Putamen (tissue), 1 donor: ENCODE measurements at regions not wholly inside any gene's neighbourhood (a gene's known extent, or its start where the extent isn't known, plus 50 kb on each side); places are given as distances from the start of the nearest gene placed in this dataset.
"Not testable (repeated sequence)": the region's sequence is repeated elsewhere in the genome, so short reads cannot be mapped to it uniquely, and the experiment has no call there.

Experiments
- DNase-seq: peaks from one replicate; pipeline ENCODE4 v3.0.0-alpha.2; 2016; ENCODE audit warnings: low spot score

- DNase-seq, result no peak
Measured at GRCh38 chr3:66552846-66553245, 52.0 kb upstream of the LRIG1 start.

- DNase-seq, result no peak
Measured at GRCh38 chr3:66553441-66554113, 52.8 kb upstream of the LRIG1 start.

DNA sequence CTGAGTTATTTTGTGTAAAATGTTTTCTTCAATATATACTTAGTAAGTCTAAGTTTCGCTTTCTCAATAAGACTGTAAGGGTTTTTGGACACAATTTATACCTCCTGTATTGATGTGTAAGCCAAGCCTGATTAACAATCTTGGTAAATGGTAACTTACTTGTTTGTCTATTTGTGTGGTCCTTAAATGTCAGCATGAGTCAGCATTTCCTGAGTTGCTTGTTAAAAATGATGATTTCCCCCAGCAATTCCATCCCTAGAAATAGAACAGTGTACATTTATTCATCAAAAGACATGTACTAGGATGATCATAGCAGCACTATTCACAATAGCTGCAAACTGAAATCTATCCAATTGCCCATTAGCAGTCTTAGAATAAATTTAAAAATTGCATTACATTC is 53.4 kb upstream of the LRIG1 start:
- DNase-seq, result no peak

- DNase-seq, result no peak
Measured at GRCh38 chr3:66555214-66555844, 54.5 kb upstream of the LRIG1 start.

DNA sequence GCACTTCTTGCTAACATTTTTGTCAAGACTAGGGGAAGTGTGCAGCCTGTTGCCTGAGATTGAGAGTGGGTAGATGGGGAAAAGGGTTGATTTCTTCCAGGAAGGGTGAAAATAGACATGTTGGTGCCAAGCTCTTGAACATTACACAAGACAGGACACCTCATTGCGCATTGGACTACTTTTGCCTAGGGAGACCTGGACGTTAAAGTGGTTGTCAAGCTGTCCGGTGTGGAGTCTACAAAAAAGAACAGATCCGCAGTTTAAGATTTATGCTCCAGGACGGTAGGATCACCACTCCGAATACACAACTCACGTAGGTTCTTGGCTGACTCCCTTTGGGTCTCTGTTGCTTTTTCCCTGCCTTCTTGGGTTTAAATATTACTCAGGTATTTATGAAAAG is 56.3 kb upstream of the LRIG1 start:
- no peak for DNase-seq

- not testable (repeated sequence) for DNase-seq
Measured at GRCh38 chr3:66559924-66560323, 59.1 kb upstream of the LRIG1 start.

GRCh38 chr3:66561367-66561766 is 60.5 kb upstream of the LRIG1 start:
- DNase-seq, result no peak

DNA sequence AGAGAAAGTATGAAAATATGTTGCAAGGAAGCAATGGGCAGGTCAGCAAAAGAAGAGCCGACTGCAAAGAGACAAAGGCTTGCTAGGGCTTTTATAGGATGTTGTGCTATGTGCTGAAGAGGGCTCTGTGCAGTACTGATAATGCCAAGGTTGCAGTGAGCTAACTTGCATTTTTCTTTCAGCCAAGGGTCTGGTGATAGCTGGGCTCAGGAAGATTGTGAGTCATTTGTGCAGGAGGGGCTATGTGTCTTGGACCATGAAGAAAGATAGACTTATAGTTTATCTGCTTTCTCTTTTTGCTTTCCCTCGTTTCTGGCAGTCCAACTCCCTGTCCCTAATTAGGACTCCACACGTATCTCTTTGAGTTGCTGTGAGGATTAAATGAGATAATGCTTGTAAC is 64.5 kb upstream of the LRIG1 start:
- DNase-seq, result no peak

- no peak for DNase-seq
Measured at GRCh38 chr3:66567077-66567476, 66.3 kb upstream of the LRIG1 start.

DNA sequence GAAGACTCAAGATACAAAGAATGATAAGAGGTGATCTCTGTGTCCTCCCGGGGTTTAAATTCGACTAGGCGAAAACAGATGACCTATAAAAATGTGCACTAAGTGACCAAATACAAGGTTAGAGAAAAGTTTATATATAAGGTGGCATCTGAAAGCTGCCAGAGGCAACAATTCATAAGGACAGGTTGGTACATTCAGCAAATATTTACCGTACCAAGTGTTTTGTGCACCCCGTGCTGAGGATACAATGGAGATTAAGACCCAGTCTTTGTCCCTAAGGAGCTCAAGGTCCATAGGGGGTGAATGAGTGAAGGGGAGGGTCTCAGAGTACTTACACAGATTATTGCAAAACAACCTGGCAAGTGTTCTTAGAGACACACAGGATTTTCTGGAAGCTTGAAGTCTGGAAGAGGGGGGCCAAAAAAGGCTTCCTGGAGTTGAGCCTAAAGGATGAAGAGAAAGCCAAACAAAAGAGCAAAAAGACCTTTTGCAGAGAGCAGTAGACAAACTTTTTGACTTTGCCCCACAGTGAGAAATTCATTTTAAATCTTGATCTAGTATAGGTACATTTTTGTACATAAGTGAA is 71.4 kb upstream of the LRIG1 start:
- no peak for DNase-seq

- no peak for DNase-seq
Measured at GRCh38 chr3:66572938-66573710, 72.3 kb upstream of the LRIG1 start.

DNA sequence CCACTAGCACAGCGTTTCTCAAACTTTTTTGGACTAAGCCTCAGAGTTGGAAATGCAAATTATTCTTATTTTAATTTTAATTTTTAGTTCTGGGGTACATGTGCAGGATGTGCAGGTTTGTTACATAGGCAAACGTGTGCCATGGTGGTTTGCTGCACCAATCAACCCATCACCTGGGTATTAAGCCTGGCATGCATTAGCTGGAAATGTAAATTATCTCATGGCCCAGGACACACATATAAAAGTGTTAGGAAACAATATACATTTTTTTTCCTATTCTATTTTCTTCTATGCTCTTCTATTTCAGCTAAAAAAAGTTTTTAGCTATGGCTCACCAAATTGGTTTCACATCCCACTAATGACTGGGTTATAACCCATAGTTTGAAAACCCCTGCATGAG is 73.3 kb upstream of the LRIG1 start:
- no peak for DNase-seq

DNA sequence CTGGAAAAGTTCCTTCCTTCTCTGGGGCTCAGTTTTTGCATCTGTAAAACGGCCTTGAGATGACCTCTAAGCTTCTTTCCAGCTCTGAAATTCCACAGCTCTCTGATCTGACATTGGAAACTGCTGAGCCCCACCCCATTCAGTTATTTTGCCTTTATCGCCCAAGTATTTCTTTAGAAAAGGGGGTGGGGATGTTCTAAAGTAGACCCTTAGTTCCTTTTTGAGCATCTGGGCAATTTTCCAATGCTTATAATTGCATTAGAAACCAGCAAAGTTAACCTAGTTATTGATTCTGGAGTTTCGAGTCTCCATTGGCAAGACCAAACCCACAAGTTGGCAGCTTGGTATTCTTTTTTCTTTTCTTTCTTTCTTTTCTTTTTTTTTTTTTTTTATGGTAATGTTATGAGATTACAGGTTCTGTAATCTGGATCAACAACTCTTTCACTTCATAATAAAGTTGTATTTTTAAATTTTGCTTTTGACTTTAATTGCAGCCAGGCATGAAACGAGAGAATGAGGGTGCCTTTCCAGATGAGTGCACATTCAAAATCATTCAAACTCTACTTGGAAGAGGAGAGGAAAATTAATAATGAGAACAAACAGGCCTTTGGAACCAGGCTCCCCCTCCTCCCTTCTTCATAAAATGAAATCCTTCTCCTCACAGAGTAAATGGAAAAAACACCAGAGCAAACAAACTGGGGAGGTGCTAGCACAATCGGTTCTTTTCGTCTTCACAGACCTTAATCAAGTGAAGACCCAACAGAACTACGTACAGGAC is 76.8 kb upstream of the LRIG1 start:
- DNase-seq, result peak; percentile 51

- no peak for DNase-seq
Measured at GRCh38 chr3:66581256-66581655, 80.4 kb upstream of the LRIG1 start.

DNA sequence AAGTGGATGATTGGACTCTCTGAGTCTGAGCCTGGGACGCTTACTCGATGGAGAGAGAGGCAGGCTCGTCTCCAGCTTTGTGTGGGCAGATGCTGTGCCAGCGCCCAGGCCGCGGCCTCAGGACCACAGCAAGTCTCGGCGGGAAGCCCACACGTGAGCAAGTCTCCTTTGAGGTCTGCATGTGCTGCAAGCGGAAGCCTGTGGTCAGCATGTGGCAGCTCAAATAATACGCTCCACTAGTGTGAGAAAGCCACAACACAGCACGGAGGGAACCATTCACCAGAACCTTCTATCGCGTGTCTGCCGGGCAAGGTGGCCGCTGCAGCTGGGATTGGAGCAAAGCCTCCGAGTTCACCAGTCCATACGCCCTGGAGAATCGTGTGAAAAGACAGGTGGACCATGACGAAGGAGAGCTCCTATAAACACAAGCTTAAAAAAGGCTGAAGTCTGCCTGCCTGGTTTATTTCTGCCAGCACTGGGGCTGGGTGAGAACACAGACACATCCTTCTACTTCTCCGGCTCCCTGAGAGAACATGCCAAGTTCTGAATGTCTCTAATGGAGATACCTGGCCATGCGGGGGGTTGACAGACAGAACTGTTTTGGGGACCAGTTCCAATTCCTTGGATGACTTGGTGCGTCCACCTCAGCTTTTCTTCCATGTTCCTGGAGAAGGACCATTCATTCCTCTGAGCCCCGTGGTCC is 82.0 kb upstream of the LRIG1 start:
- DNase-seq, result no peak

- no peak for DNase-seq
Measured at GRCh38 chr3:66583424-66584040, 82.7 kb upstream of the LRIG1 start.

GRCh38 chr3:66585520-66586095 is 84.8 kb upstream of the LRIG1 start:
- no peak for DNase-seq

- DNase-seq, result no peak
Measured at GRCh38 chr3:66586853-66587252, 86.0 kb upstream of the LRIG1 start.

DNA sequence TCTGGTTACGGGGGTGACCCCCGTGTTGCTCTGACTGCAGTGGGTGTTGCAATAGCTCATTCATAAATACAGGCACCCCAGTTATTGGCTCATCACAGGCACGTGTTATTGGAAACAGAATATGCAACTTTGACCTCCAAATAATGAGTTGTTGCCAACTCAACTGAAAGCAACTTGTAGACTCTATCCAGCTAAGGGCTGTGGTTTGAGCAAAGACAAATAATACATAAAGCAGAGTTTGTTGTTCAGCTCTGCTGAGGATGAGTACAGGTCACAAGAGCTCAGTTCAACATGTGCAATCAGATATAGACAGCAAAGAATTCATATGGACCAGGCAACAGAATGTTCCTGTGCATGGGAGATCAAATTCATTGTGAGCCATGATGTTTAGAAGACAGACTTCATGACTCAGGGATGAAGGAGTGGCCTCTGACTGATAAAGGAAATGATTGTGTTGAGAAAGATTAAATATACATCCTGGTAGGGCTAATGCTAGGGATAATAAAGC is 87.6 kb upstream of the LRIG1 start:
- no peak for DNase-seq

GRCh38 chr3:66592016-66592761 is 91.4 kb upstream of the LRIG1 start:
- DNase-seq, result no peak
